ENCODE measurements at regions not wholly inside any gene's neighbourhood (a gene's known extent, or its start where the extent isn't known, plus 50 kb on each side); places are given as distances from the start of the nearest gene placed in this dataset.

- H3K4me3 Mint-ChIP-seq: no peak overlapping the region
- Histone ChIP-seq H3K4me1 (ENCODE audit: control insufficient read depth, insufficient read depth, low read length) (no peaks in the 10 kb centered on the region), H3K36me3 (ENCODE audit: control insufficient read depth, insufficient read depth, low read length) (no peaks in the 10 kb centered on the region), H3K9me3 (ENCODE audit: control insufficient read depth, low read length) (no peaks in the 10 kb centered on the region), H3K27ac (ENCODE audit: low read depth, low read length) (no peak overlapping the region), H3K9ac (ENCODE audit: extremely low read depth, low read length, poor library complexity, severe bottlenecking) (no peak overlapping the region), H3K27me3 (ENCODE audit: control insufficient read depth, insufficient read depth, low read length, poor library complexity, severe bottlenecking) (peaks cover 12% of the 10 kb centered on the region), H3K4me3 (ENCODE audit: low read length) (no peak overlapping the region)
- peaks cover 22% of the 10 kb centered on the region for H3K27me3 Mint-ChIP-seq (ENCODE audit: insufficient read depth)
- H3K9me3 Mint-ChIP-seq: no peaks in the 10 kb centered on the region
- WGBS, 2 experiments (ENCODE audit: insufficient coverage in 1 of 2, insufficient read length in 1 of 2): 79 to 92% methylated on average over 5 of the region's 5 CpGs
- no peaks in the 10 kb centered on the region for H3K4me1 Mint-ChIP-seq
- no peak overlapping the region for H3K27ac Mint-ChIP-seq
- no peaks in the 10 kb centered on the region for H3K36me3 Mint-ChIP-seq (ENCODE audit: low read depth)
- DNase-seq: no peak
- no peak for TF ChIP-seq CTCF (conservative IDR thresholded peaks at IDR 0.05)
Measured at GRCh38 chr5:5884593-5884992, 462.1 kb downstream of the ICE1 start.

GRCh38 chr5:5883562-5883961 lies 461.1 kb downstream of the ICE1 start:
- Mint-ChIP-seq H3K4me1 (no peaks in the 10 kb centered on the region), H3K9me3 (no peaks in the 10 kb centered on the region), H3K4me3 (no peak overlapping the region), H3K27me3 (ENCODE audit: insufficient read depth) (peaks cover 20% of the 10 kb centered on the region), H3K36me3 (ENCODE audit: low read depth) (no peaks in the 10 kb centered on the region), H3K27ac (no peak overlapping the region)
- H3K9me3 ChIP-seq (ENCODE audit: control insufficient read depth, low read length): no peaks in the 10 kb centered on the region
- no peaks in the 10 kb centered on the region for H3K4me1 ChIP-seq (ENCODE audit: control insufficient read depth, insufficient read depth, low read length)
- H3K4me3 ChIP-seq (ENCODE audit: low read length): no peak overlapping the region
- DNase-seq: no peak
- no peak overlapping the region for H3K27ac ChIP-seq (ENCODE audit: low read depth, low read length)
- 87 to 90% methylated on average over 2 to 5 of the region's 5 CpGs for WGBS, 2 experiments (ENCODE audit: insufficient coverage in 1 of 2, insufficient read length in 1 of 2)
- H3K27me3 ChIP-seq (ENCODE audit: control insufficient read depth, insufficient read depth, low read length, poor library complexity, severe bottlenecking): peaks cover 12% of the 10 kb centered on the region
- no peak for TF ChIP-seq CTCF (conservative IDR thresholded peaks at IDR 0.05)
- no peaks in the 10 kb centered on the region for H3K36me3 ChIP-seq (ENCODE audit: control insufficient read depth, insufficient read depth, low read length)
- no peak overlapping the region for H3K9ac ChIP-seq (ENCODE audit: extremely low read depth, low read length, poor library complexity, severe bottlenecking)

- no peak overlapping the region for H3K4me3 Mint-ChIP-seq
- Histone ChIP-seq H3K36me3 (ENCODE audit: control insufficient read depth, insufficient read depth, low read length) (no peaks in the 10 kb centered on the region), H3K27ac (ENCODE audit: low read depth, low read length) (no peak overlapping the region), H3K9ac (ENCODE audit: extremely low read depth, low read length, poor library complexity, severe bottlenecking) (no peak overlapping the region), H3K9me3 (ENCODE audit: control insufficient read depth, low read length) (no peaks in the 10 kb centered on the region), H3K27me3 (ENCODE audit: control insufficient read depth, insufficient read depth, low read length, poor library complexity, severe bottlenecking) (peaks cover 12% of the 10 kb centered on the region), H3K4me1 (ENCODE audit: control insufficient read depth, insufficient read depth, low read length) (no peaks in the 10 kb centered on the region), H3K4me3 (ENCODE audit: low read length) (no peak overlapping the region)
- no peak for DNase-seq
- no peak overlapping the region for H3K27ac Mint-ChIP-seq
- H3K27me3 Mint-ChIP-seq (ENCODE audit: insufficient read depth): peaks cover 17% of the 10 kb centered on the region
- 96 to 97% methylated on average over 5 of the region's 5 CpGs for WGBS, 2 experiments (ENCODE audit: insufficient coverage in 1 of 2, insufficient read length in 1 of 2)
- TF ChIP-seq CTCF (conservative IDR thresholded peaks at IDR 0.05): no peak
- H3K9me3 Mint-ChIP-seq: no peaks in the 10 kb centered on the region
- no peaks in the 10 kb centered on the region for H3K36me3 Mint-ChIP-seq (ENCODE audit: low read depth)
- H3K4me1 Mint-ChIP-seq: no peaks in the 10 kb centered on the region
Measured at GRCh38 chr5:5883146-5883545, 460.7 kb downstream of the ICE1 start.
